ENCODE measurements at regions not wholly inside any gene's neighbourhood (a gene's known extent, or its start where the extent isn't known, plus 50 kb on each side); places are given as distances from the start of the nearest gene placed in this dataset.
"Not testable (repeated sequence)": the region's sequence is repeated elsewhere in the genome, so short reads cannot be mapped to it uniquely, and the experiment has no call there.

- no peak for DNase-seq (ENCODE audit: low read depth in 4 of 4, low spot score in 3 of 4)
These were observed 139.7 kb downstream of the B3GNT2 start for GRCh38 chr2:62335612-62336011.

DNA sequence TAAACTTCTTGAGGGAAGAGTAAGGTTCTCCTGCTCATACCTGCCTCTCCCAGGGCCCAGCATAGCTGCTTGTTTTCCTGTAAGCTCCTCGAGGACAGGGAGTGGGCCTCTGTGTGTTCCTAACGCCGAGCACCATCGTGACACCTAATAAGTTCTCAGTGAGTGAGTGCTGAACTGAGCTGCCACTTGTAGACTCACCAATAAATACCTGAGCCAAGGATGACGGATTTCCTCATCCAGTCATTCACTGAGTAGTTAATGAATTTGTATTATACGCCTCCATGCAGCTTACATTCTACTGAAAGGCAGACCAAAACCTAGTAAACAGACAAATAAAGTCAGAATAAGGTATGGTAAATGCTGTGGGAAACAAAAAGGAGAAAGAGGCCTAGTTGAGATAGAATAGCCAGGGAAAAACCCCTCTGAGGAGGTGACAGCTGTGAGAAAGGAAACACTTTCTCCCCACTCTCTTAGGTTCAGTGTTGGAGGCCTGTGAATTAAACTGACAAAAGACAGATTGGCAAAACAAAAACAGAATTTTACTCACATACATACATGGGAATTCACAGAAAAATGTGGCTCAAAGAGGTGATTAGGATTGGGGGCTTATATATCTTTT is 138.6 kb downstream of the B3GNT2 start:
- DNase-seq (ENCODE audit: low read depth in 4 of 4, low spot score in 3 of 4), result no peak

DNA sequence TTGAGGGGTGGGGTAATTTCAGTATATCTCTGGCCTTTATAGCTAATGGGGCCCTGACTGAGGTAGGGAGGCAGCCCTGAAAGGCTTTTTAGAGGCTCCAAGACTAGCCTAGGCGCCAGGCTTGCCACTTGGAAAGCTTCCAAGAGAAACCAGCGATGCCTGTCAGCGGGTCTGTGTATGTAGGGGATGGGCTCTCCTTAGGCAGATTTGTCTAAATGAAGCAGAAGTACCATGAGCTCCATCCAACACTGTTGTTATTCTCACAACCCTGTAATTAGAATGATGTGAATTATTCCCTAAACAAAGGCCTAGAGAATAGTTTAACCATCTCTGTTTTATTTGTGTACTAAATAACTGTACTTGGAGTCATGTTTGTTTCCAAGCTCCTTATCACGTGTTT is 138.1 kb downstream of the B3GNT2 start:
- DNase-seq (ENCODE audit: low read depth in 4 of 4, low spot score in 3 of 4), result no peak

DNA sequence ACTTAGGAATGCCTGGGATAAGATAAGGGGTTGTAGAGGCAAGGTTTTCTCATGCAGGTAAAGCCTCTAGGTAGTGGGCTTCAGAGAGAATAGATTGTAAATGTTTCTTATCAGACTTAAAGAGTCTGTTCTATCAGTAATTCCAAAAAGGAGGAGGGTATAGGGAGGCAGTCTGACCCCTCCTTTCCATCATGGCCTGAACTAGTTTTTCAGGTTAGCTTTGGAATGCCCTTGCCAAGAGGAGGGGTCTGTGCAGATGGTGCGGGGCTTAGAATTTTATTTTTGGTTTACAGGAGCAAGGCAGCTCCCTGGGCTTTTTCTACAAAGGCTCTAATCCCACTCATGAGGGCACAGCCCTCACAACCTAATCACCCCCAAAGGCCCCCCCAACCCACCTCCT is 135.0 kb downstream of the B3GNT2 start:
- DNase-seq (ENCODE audit: low read depth in 4 of 4, low spot score in 3 of 4), result no peak

- DNase-seq (ENCODE audit: low read depth in 4 of 4, low spot score in 3 of 4), result no peak
These were observed 133.9 kb downstream of the B3GNT2 start for GRCh38 chr2:62329797-62330196.

- no peak for DNase-seq (ENCODE audit: low read depth in 4 of 4, low spot score in 3 of 4)
These were observed 130.8 kb downstream of the B3GNT2 start for GRCh38 chr2:62326735-62327134.

- DNase-seq (ENCODE audit: low read depth in 4 of 4, low spot score in 3 of 4), result no peak
These were observed 129.5 kb downstream of the B3GNT2 start for GRCh38 chr2:62325398-62325797.

DNA sequence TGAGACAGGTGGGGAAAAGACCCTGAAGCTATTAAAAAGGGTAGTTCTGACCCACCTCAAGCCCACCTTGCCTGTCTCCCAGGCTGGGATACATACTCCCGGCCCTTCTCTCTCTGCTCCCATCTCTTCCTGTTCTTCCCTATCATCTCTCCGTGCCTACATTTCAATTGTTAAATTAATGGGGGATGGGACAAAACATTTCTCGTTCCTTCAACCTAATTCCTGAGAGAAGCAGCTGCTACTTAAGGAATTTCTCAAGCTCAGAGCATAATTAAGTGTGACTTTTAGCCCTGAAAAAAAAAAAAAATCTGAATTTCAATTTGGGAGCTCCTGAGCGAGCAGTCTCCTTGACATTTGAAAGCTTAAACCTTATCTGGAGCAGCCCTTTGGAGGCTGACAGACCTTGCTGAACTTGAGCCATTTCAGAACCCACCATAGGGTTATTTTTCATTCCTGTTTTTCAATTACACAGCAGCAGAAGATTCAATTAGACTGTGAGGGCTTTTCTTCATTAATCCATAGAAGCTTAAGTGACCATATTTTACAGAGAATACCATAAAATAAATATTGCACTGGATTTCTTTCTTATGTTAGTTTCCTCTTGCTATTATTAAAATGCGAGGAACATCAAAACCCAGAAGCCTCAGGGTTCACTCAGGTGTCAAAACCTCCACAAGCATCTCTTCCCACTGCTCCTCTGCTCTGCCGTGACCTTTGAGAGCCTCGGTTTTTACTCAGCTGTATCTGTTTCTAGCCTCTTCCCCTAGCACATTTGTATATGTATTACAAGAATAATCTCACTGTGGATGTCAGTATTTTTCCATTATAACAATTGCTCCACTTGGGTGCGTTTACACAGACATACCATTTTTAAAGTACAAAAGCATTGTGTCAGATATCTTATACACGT is 125.7 kb downstream of the B3GNT2 start:
- no peak for DNase-seq (ENCODE audit: low read depth in 4 of 4, low spot score in 3 of 4)

DNA sequence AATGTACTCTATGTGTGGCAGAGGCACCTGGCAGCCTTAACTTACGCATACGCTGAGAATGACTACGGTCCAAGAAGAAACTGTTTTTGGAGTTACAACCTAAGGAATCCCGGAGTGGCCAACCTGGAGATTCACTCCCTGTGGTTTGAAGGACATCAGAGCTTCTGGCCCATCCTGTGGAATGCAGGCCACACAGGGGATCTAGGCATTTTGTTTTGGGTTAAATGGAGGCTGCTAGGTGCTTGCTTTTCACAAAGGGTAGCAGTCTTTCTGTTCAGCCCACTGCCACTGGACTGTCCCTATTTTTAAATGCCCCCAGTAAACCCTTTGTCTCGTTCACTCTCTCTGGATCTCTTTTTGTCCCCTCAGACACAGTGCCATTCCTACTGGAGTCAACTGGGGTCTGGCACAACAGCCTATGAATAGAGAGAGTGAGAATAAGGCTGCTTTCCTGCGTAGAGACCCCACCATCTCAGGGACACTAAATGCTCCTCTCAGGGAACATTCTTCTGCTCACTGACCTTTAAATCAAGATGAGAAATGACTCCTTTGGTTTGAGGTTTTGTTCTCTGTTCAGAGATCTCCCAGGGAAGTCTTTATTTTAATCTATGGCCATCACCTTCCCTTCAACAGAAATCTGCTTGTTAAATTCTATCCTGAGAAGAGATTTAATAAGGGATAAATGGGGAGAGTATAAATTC is 124.9 kb downstream of the B3GNT2 start:
- no peak for DNase-seq (ENCODE audit: low read depth in 4 of 4, low spot score in 3 of 4)

- not testable (repeated sequence) for DNase-seq (ENCODE audit: low read depth in 4 of 4, low spot score in 3 of 4)
These were observed 124.2 kb downstream of the B3GNT2 start for GRCh38 chr2:62320137-62320536.

DNA sequence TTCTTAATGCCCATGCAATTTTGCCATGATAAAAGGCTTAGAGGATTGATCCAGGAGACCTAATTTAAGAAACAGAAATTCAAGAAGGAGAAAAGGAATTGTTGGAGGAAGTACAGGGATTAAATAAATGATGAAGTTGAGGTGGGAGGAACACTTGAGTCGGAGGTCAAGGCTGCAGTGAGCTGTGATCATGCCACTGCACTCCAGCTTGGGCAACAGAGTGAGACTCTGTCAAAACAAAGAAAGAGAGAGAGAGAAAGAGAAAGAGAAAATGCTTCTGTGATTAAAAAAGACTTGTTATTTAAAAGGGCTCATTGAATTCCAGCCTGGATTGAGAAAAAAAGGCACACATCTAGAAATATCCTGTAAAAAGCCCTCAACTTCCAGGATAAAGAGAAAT is 123.2 kb downstream of the B3GNT2 start:
- DNase-seq (ENCODE audit: low read depth in 4 of 4, low spot score in 3 of 4), result no peak

DNA sequence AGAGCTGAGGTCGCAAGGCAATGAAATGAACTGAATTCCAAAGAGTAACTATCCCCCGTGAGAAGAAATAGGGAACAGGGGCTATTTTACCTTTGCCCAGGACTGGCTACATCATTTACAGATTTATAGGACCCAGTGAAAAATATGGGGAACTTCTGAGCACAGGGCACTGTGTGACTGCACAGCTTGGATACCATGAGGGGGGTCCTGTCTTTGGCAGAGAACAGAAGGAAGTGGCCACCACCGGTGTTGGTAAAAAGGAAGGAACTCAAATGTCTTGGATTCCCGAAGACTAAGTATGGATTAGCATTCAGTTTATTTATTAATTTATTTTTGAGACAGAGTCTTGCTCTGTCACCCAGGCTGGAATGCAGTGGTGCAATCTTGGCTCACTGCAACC is 119.6 kb downstream of the B3GNT2 start:
- no peak for DNase-seq (ENCODE audit: low read depth in 4 of 4, low spot score in 3 of 4)

- DNase-seq (ENCODE audit: low read depth in 4 of 4, low spot score in 3 of 4), result no peak
These were observed 118.4 kb downstream of the B3GNT2 start for GRCh38 chr2:62314291-62314690.

- no peak for DNase-seq (ENCODE audit: low read depth in 4 of 4, low spot score in 3 of 4)
These were observed 117.7 kb downstream of the B3GNT2 start for GRCh38 chr2:62313449-62314227.

DNA sequence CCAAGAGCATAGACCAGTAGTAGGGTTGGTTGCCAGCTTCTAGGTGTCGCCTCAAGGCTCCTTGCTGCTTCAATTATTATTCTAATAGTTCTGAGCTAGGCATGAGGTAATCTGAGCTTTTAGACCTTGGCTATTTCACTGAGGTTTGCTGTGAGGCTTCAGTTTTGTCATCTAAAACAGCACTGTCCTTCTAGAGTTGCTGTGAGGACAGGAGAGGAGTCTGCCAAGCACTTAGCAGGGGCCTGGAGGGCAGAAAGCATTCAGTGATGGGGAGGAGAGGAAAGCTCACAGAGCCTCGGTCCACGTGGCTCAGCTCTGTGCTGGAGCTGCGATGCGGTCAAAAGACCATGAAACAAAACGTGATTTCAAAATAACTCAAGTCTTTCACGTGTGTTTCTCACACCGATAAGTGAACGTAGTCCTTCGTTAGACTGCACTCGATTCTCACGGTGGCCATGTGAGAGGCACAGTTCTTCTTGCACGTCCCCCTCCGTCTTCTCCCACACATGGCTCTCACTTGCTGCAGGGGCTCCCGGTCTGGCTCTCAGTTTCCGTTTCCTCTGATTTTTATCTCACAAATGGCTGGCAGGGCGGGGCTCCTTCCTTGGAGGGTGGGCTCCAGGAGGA is 113.7 kb downstream of the B3GNT2 start:
- no peak for DNase-seq (ENCODE audit: low read depth in 4 of 4, low spot score in 3 of 4)

GRCh38 chr2:62309081-62309464 is 113.2 kb downstream of the B3GNT2 start:
- no peak for DNase-seq (ENCODE audit: low read depth in 4 of 4, low spot score in 3 of 4)

DNA sequence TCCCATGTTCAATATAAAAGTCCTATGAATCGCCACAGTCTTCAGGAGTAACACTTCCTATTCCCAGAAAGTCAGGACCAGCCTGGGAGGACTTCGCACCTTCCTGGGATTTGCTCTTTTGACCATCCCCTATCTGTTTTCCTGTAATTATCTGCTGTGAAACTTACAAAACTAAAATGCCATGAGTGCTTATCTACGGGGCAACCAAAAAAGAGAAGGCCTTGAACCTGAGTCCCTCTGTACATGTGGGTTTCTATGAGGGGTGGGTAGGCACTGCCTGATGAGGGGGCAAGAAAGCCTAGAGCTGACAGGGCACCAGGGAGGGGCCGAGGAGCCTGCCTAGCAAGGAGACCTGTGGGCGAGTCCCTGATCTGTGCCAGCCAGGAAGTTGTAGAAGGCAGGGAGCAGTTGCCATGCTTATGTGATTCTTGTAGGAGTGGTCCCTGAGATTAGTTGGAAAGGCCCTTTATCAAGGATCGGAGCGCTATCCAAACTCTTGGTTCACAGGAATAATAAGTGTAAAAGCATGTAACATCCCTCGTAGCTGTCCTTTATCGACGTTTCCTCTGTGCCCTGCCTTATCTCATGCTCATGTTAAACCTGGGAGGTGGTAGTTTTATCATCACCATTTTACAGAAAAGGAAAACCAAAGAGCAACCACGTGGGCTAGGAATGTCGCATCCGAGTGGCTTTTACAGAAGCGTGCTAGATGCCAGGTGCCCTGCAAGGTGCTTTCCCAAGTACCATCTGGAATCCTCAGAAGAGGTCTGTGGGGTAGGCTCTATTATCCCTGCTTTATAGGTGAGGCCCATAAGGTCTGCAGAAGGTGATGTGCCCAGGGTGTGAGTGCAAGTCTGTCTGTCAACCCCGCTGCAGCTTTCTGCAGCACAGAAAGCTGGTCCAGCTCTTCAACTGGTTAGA is 111.8 kb downstream of the B3GNT2 start:
- no peak for DNase-seq (ENCODE audit: low read depth in 4 of 4, low spot score in 3 of 4)

DNA sequence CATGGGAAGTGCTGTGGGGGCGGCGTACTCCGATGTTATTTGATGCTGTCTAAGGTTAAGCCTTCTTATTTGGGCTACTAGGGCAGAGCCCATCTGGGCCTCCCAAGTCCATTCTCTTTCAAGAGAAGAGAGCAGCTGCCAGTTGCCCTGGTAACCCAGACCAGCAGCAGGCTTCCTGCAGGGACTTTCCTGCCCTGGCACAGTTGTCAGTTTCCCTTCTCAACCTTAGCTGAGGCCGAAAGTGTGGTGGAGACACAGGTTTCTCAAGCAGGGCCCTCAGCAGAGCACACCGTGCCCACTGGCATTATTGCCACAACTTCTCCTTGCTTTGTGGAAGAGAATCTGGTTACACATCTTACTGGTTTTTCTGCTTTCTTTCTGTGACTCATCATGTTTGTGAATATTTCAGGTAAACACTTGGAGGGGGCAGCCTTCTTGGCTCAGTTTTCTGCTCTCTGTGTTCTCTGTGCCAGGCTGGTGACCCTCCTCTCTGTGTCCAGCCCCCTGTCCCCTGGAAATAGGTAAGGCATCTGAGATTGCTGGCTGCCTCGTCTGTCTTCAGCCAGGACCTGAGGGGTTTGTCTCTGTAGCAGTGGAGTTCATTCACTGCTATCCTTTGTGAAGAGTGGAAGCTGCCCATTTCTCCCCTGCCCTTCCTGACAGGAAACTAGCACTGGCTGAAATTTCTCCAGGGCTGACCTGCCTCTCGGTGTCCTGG is 111.0 kb downstream of the B3GNT2 start:
- DNase-seq (ENCODE audit: low read depth in 4 of 4, low spot score in 3 of 4), result no peak
